MM.1S (cell line): ENCODE measurements at regions not wholly inside any gene's neighbourhood (a gene's known extent, or its start where the extent isn't known, plus 50 kb on each side); places are given as distances from the start of the nearest gene placed in this dataset.

ENCODE experiments used
- CTCF ChIP-seq: fragments of 300-600 bp; sonication (generic); IDR thresholded peaks from 2 replicates; pipeline ENCODE4 v1.5.1; 2016; ENCODE audit warnings: antibody characterized with exemption, low read length, mixed read lengths
- EZH2 ChIP-seq: fragments of 300-600 bp; sonication (generic); optimal IDR thresholded peaks from 2 replicates; pipeline ENCODE3; 2017; ENCODE audit warnings: low read depth, mild to moderate bottlenecking, antibody characterized with exemption, low read length, mixed read lengths
- EZH2phosphoT487 ChIP-seq: fragments of 300-600 bp; sonication (generic); IDR thresholded peaks from 2 replicates; pipeline ENCODE4 v1.6.1; 2018; ENCODE audit warnings: antibody characterized with exemption, low read length

- no peak for TF ChIP-seq CTCF
- no peak for TF ChIP-seq EZH2
- no peak for TF ChIP-seq EZH2phosphoT487
Observed at GRCh38 chr5:86841000-86841644, 223.4 kb downstream of the COX7C start.
